Muscle of back (tissue), 3 donors: ENCODE measurements at regions not wholly inside any gene's neighbourhood (a gene's known extent, or its start where the extent isn't known, plus 50 kb on each side); places are given as distances from the start of the nearest gene placed in this dataset.

Experiments
- DNase-seq, 3 donors: peaks; one replicate each; pipeline versions ENCODE4 v3.0.0 to v3.0.0-alpha.2; 2013

- no peak for DNase-seq
Observed at GRCh38 chr22:47966316-47966715, 1203.9 kb downstream of the TBC1D22A start.

- no peak for DNase-seq
Observed at GRCh38 chr22:47965896-47966295, 1203.4 kb downstream of the TBC1D22A start.

- DNase-seq = no peak
Observed at GRCh38 chr22:47965066-47965465, 1202.6 kb downstream of the TBC1D22A start.

GRCh38 chr22:47963660-47964059, 1201.2 kb downstream of the TBC1D22A start:
- no peak for DNase-seq

GRCh38 chr22:47957649-47958048, 1195.2 kb downstream of the TBC1D22A start:
- DNase-seq = no peak

- no peak for DNase-seq
Observed at GRCh38 chr22:47954107-47954506, 1191.7 kb downstream of the TBC1D22A start.

- DNase-seq = no peak
Observed at GRCh38 chr22:47944941-47945340, 1182.5 kb downstream of the TBC1D22A start.

- no peak for DNase-seq
Observed at GRCh38 chr22:47943729-47944700, 1181.6 kb downstream of the TBC1D22A start.

- DNase-seq = no peak
Observed at GRCh38 chr22:47940211-47940610, 1177.8 kb downstream of the TBC1D22A start.

GRCh38 chr22:47933891-47934290, 1171.4 kb downstream of the TBC1D22A start:
- no peak for DNase-seq

GRCh38 chr22:47933226-47933625, 1170.8 kb downstream of the TBC1D22A start:
- no peak for DNase-seq

GRCh38 chr22:47929646-47930185, 1167.3 kb downstream of the TBC1D22A start:
- DNase-seq = peak in 1 of 3 donors; percentile 13

- no peak for DNase-seq
Observed at GRCh38 chr22:47929073-47929472, 1166.6 kb downstream of the TBC1D22A start.

- DNase-seq = no peak
Observed at GRCh38 chr22:47928631-47929030, 1166.2 kb downstream of the TBC1D22A start.

GRCh38 chr22:47927648-47928210, 1165.3 kb downstream of the TBC1D22A start:
- no peak for DNase-seq

GRCh38 chr22:47923011-47923427, 1160.6 kb downstream of the TBC1D22A start:
- no peak for DNase-seq

GRCh38 chr22:47921906-47922305, 1159.5 kb downstream of the TBC1D22A start:
- DNase-seq = no peak

GRCh38 chr22:47920380-47920959, 1158.0 kb downstream of the TBC1D22A start:
- DNase-seq = no peak

- no peak for DNase-seq
Observed at GRCh38 chr22:47919893-47920292, 1157.4 kb downstream of the TBC1D22A start.

GRCh38 chr22:47919001-47919441, 1156.6 kb downstream of the TBC1D22A start:
- DNase-seq = no peak

GRCh38 chr22:47918276-47918921, 1155.9 kb downstream of the TBC1D22A start:
- DNase-seq = peak in 1 of 3 donors; percentile 16
